ENCODE measurements at regions not wholly inside any gene's neighbourhood (a gene's known extent, or its start where the extent isn't known, plus 50 kb on each side); places are given as distances from the start of the nearest gene placed in this dataset.

DNA sequence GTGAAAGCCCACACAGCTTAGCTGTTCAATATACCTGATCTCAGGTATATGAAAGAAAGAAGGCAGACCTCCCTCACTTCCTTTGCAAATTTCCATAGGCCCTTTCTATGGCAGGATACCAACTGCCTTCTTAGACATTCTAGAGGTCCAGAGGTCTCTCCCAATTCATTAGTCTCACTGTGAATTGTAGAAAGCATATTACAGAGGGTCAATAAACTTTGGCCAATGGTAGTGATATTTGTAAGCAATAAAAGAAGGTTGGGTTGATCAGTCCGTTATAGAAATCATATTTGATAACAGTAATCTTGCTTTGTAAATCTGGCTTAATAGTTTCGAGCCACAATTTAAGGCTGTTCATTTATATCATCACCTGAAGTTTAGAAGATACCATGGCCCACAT is 50.7 kb upstream of the ATP8B1 start:
- TF ChIP-seq, protein P1, sequence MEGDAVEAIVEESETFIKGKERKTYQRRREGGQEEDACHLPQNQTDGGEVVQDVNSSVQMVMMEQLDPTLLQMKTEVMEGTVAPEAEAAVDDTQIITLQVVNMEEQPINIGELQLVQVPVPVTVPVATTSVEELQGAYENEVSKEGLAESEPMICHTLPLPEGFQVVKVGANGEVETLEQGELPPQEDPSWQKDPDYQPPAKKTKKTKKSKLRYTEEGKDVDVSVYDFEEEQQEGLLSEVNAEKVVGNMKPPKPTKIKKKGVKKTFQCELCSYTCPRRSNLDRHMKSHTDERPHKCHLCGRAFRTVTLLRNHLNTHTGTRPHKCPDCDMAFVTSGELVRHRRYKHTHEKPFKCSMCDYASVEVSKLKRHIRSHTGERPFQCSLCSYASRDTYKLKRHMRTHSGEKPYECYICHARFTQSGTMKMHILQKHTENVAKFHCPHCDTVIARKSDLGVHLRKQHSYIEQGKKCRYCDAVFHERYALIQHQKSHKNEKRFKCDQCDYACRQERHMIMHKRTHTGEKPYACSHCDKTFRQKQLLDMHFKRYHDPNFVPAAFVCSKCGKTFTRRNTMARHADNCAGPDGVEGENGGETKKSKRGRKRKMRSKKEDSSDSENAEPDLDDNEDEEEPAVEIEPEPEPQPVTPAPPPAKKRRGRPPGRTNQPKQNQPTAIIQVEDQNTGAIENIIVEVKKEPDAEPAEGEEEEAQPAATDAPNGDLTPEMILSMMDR (conservative IDR thresholded peaks at IDR 0.05; ENCODE audit: low read depth, low read length) = no peak
- TF ChIP-seq MXI1 (IDR thresholded peaks at IDR 0.05; ENCODE audit: borderline replicate concordance, low read depth, low read length) (no peak), FOS (IDR thresholded peaks at IDR 0.05; ENCODE audit: low read depth, low read length) (no peak), POLR2A (IDR thresholded peaks at IDR 0.05; ENCODE audit: low read depth, low read length) (no peak)

Measured in IMR-90 (cell line).